CD14-positive monocyte (primary cell): ENCODE measurements at regions not wholly inside any gene's neighbourhood (a gene's known extent, or its start where the extent isn't known, plus 50 kb on each side); places are given as distances from the start of the nearest gene placed in this dataset.

Experiments used
- DNase-seq, 3 donors: peaks; one replicate each; pipeline ENCODE4 v3.0.0-alpha.2; 2011 to 2022
- H2AFZ ChIP-seq: 2 replicates; pipeline ENCODE4 v1.6.0; 2012; ENCODE audit warnings: mild to moderate bottlenecking, low read depth, low read length, inconsistent platforms; ENCODE audit not compliant: insufficient read depth, poor library complexity, severe bottlenecking
- H3K27ac ChIP-seq, 2 donors: 1 replicate in 1 of 2; 2 replicates in 1 of 2; pipeline ENCODE4 v1.5.1; 2012 to 2013; ENCODE audit warnings: low read length in 2 of 2, control low read depth in 1 of 2, inconsistent platforms in 1 of 2, low read depth in 1 of 2, mild to moderate bottlenecking in 1 of 2
- H3K27me3 ChIP-seq, 2 donors: one replicate each; pipeline versions ENCODE4 v1.6.0 to v1.6.1; 2011 to 2013; ENCODE audit warnings: low read length in 2 of 2; ENCODE audit not compliant: control insufficient read depth in 2 of 2, insufficient read depth in 2 of 2
- H3K36me3 ChIP-seq, 2 donors: replicated peaks in 1 of 2; 1 replicate in 1 of 2; 2 replicates in 1 of 2; pipeline versions ENCODE4 v1.5.1 to v1.6.1; 2012 to 2013; ENCODE audit warnings: low read length in 2 of 2, control low read depth in 1 of 2, inconsistent platforms in 1 of 2, mild to moderate bottlenecking in 1 of 2; ENCODE audit not compliant: insufficient read depth in 2 of 2, control insufficient read depth in 1 of 2
- H3K4me1 ChIP-seq, 2 donors: 1 replicate in 1 of 2; 2 replicates in 1 of 2; pipeline versions ENCODE4 v1.5.1 to v1.6.1; 2012 to 2013; ENCODE audit warnings: low read length in 2 of 2, control low read depth in 1 of 2, inconsistent platforms in 1 of 2, mild to moderate bottlenecking in 1 of 2, moderate library complexity in 1 of 2; ENCODE audit not compliant: insufficient read depth in 2 of 2, control insufficient read depth in 1 of 2
- H3K4me2 ChIP-seq: replicated peaks from 2 replicates; pipeline ENCODE3; 2012; ENCODE audit warnings: low read length, moderate library complexity, mild to moderate bottlenecking; ENCODE audit not compliant: poor library complexity, severe bottlenecking; ENCODE audit errors: extremely low read depth
- H3K4me3 ChIP-seq, 3 experiments: fragments of 200-600 bp in 1 of 3; sonication (generic) in 1 of 3; replicated peaks in 1 of 3; 1 replicate in 2 of 3; 2 replicates in 1 of 3; pipeline ENCODE4 v1.5.1; 2011 to 2013; ENCODE audit warnings: low read length in 3 of 3, mild to moderate bottlenecking in 3 of 3, control low read depth in 2 of 3, low read depth in 2 of 3, inconsistent platforms in 1 of 3, moderate library complexity in 1 of 3
- H3K79me2 ChIP-seq: 2 replicates; pipeline ENCODE4 v1.6.0; 2012; ENCODE audit warnings: mild to moderate bottlenecking, control low read depth, inconsistent platforms, low read length, moderate library complexity; ENCODE audit not compliant: insufficient read depth
- H3K9ac ChIP-seq: 2 replicates; pipeline ENCODE4 v1.6.0; 2017; ENCODE audit warnings: low read length, mild to moderate bottlenecking; ENCODE audit not compliant: insufficient read depth, poor library complexity, severe bottlenecking
- H3K9me3 ChIP-seq, 2 donors: replicated peaks in 1 of 2; 1 replicate in 1 of 2; 2 replicates in 1 of 2; pipeline versions ENCODE4 v1.5.1 to v1.6.1; 2012 to 2013; ENCODE audit warnings: low read length in 2 of 2, control low read depth in 1 of 2; ENCODE audit not compliant: control insufficient read depth in 1 of 2, insufficient read depth in 1 of 2
- H4K20me1 ChIP-seq: 2 replicates; pipeline ENCODE4 v1.6.0; 2012; ENCODE audit warnings: mild to moderate bottlenecking, low read length, control low read depth, moderate library complexity; ENCODE audit not compliant: insufficient read depth
- H3K27ac Mint-ChIP-seq, 7 donors: one replicate each; pipeline ENCODE4 v1.8.0; 2020; ENCODE audit warnings: mild to moderate bottlenecking in 7 of 7, mixed read lengths in 7 of 7, moderate library complexity in 6 of 7, inconsistent platforms in 2 of 7
- H3K27me3 Mint-ChIP-seq, 3 donors: one replicate each; pipeline ENCODE4 v1.8.0; 2021 to 2022; ENCODE audit warnings: low read depth in 3 of 3, mild to moderate bottlenecking in 3 of 3, mixed read lengths in 3 of 3, moderate library complexity in 3 of 3, inconsistent platforms in 1 of 3
- H3K36me3 Mint-ChIP-seq, 2 donors: one replicate each; pipeline ENCODE4 v1.8.0; 2020; ENCODE audit warnings: mixed read lengths in 2 of 2, inconsistent platforms in 1 of 2, mild to moderate bottlenecking in 1 of 2
- H3K4me1 Mint-ChIP-seq: one replicate; pipeline ENCODE4 v1.8.0; 2020; ENCODE audit warnings: mild to moderate bottlenecking, mixed read lengths
- H3K4me3 Mint-ChIP-seq, 2 donors: one replicate each; pipeline ENCODE4 v1.8.0; 2020; ENCODE audit warnings: mild to moderate bottlenecking in 2 of 2, mixed read lengths in 2 of 2, moderate library complexity in 1 of 2
- H3K9me3 Mint-ChIP-seq, 7 donors: one replicate each; pipeline ENCODE4 v1.8.0; 2020 to 2022; ENCODE audit warnings: mixed read lengths in 7 of 7, mild to moderate bottlenecking in 6 of 7, moderate library complexity in 6 of 7, inconsistent platforms in 2 of 7
- CTCF ChIP-seq: fragments of 200-600 bp; IDR thresholded peaks from one replicate; pipeline ENCODE4 v1.8.0; 2022; ENCODE audit warnings: antibody characterized with exemption, mild to moderate bottlenecking
- WGBS: methylation state at CpG from one replicate; pipeline ENCODE4 v1.1.5; 2013; ENCODE audit warnings: missing lambda C conversion rate; ENCODE audit not compliant: insufficient coverage; 5-methylcytosine and 5-hydroxymethylcytosine counted together
- intact Hi-C, 2 donors: fragments of 100-400 bp; cut with micrococcal nuclease; formaldehyde crosslinking; loops; one replicate each; pipeline versions ENCODE4 v1.15.0 to v1.15.1; 2023

GRCh38 chr5:28388428-28388827 is 1350.0 kb upstream of the CDH9 start:
- no peak overlapping the region for H3K4me3 ChIP-seq
- Mint-ChIP-seq H3K27ac (no peak overlapping the region), H3K4me3 (no peak overlapping the region), H3K9me3 (peaks cover 0 to 2% (median 0%) of the 10 kb centered on the region in 7 donors), H3K4me1 (no peaks in the 10 kb centered on the region), H3K27me3 (no peaks in the 10 kb centered on the region), H3K36me3 (no peaks in the 10 kb centered on the region)
- no peak for TF ChIP-seq CTCF
- no peaks in the 10 kb centered on the region for H3K4me1 ChIP-seq
- no peaks in the 10 kb centered on the region for H3K36me3 ChIP-seq
- H2AFZ ChIP-seq, result no peak overlapping the region
- H3K27ac ChIP-seq, result no peak overlapping the region
- DNase-seq, result no peak
- peaks cover 0 to 7% of the 10 kb centered on the region in 2 donors for H3K9me3 ChIP-seq
- H3K4me2 ChIP-seq, result no peak overlapping the region
- intact Hi-C loops, result no loop called here
- no peaks in the 10 kb centered on the region for H3K79me2 ChIP-seq
- no peaks in the 10 kb centered on the region for H3K27me3 ChIP-seq
- WGBS, result no CpG with 5 or more reads among the region's 2 CpGs
- no peak overlapping the region for H3K9ac ChIP-seq
- H4K20me1 ChIP-seq, result no peaks in the 10 kb centered on the region

- no peak for TF ChIP-seq CTCF
- Mint-ChIP-seq H3K36me3 (no peaks in the 10 kb centered on the region), H3K27me3 (no peaks in the 10 kb centered on the region), H3K27ac (no peak overlapping the region), H3K4me1 (no peaks in the 10 kb centered on the region), H3K9me3 (peaks cover 0 to 4% (median 0%) of the 10 kb centered on the region in 7 donors), H3K4me3 (no peak overlapping the region)
- no peak overlapping the region for H3K9ac ChIP-seq
- H4K20me1 ChIP-seq, result no peaks in the 10 kb centered on the region
- H3K4me2 ChIP-seq, result no peak overlapping the region
- H3K4me3 ChIP-seq, result no peak overlapping the region
- no peak for DNase-seq
- no peak overlapping the region for H2AFZ ChIP-seq
- no peaks in the 10 kb centered on the region for H3K36me3 ChIP-seq
- no peaks in the 10 kb centered on the region for H3K27me3 ChIP-seq
- H3K79me2 ChIP-seq, result no peaks in the 10 kb centered on the region
- intact Hi-C loops, result no loop called here
- no peak overlapping the region for H3K27ac ChIP-seq
- H3K4me1 ChIP-seq, result no peaks in the 10 kb centered on the region
- WGBS, result no CpG with 5 or more reads among the region's 2 CpGs
- peaks cover 5 to 7% of the 10 kb centered on the region in 2 donors for H3K9me3 ChIP-seq
Observed at GRCh38 chr5:28386712-28387111, 1348.3 kb upstream of the CDH9 start.
